Trophoblast cell (in vitro differentiated cells and primary cell): ENCODE measurements at regions not wholly inside any gene's neighbourhood (a gene's known extent, or its start where the extent isn't known, plus 50 kb on each side); places are given as distances from the start of the nearest gene placed in this dataset.

Experiments used
- DNase-seq, 2 donors: peaks; one replicate each; pipeline ENCODE4 v3.0.0-alpha.2; 2016
- H2AFZ ChIP-seq: 2 replicates; pipeline ENCODE4 v1.6.1; 2013; ENCODE audit warnings: low read length, moderate library complexity, mild to moderate bottlenecking; ENCODE audit not compliant: insufficient read depth, poor library complexity
- H2AK5ac ChIP-seq: 2 replicates; pipeline ENCODE4 v1.6.1; 2013; ENCODE audit warnings: mild to moderate bottlenecking, low read length
- H2BK120ac ChIP-seq: 2 replicates; pipeline ENCODE4 v1.6.1; 2013; ENCODE audit warnings: low read length, mild to moderate bottlenecking, moderate library complexity; ENCODE audit not compliant: insufficient read depth, poor library complexity
- H2BK12ac ChIP-seq: 2 replicates; pipeline ENCODE4 v1.6.1; 2013; ENCODE audit warnings: mild to moderate bottlenecking, low read length, moderate library complexity
- H2BK5ac ChIP-seq: 2 replicates; pipeline ENCODE4 v1.6.1; 2013; ENCODE audit warnings: low read length, low read depth, moderate library complexity, mild to moderate bottlenecking; ENCODE audit not compliant: poor library complexity
- H3K14ac ChIP-seq: 2 replicates; pipeline ENCODE4 v1.6.1; 2013; ENCODE audit warnings: mild to moderate bottlenecking, low read length
- H3K18ac ChIP-seq: 2 replicates; pipeline ENCODE4 v1.6.1; 2013; ENCODE audit warnings: mild to moderate bottlenecking, low read length
- H3K23ac ChIP-seq: 2 replicates; pipeline ENCODE4 v1.6.1; 2013; ENCODE audit warnings: low read length
- H3K27ac ChIP-seq: 2 replicates; pipeline ENCODE4 v1.5.1; 2013; ENCODE audit warnings: low read depth, mild to moderate bottlenecking, inconsistent platforms, low read length, moderate library complexity
- H3K27me3 ChIP-seq: 2 replicates; pipeline ENCODE4 v1.6.1; 2013; ENCODE audit warnings: inconsistent platforms, mild to moderate bottlenecking, low read length, moderate library complexity; ENCODE audit not compliant: insufficient read depth
- H3K36me3 ChIP-seq, 2 experiments: 1 replicate in 1 of 2; 2 replicates in 1 of 2; pipeline ENCODE4 v1.6.1; 2013; ENCODE audit warnings: low read length in 2 of 2, mild to moderate bottlenecking in 2 of 2, moderate library complexity in 1 of 2; ENCODE audit not compliant: insufficient read depth in 2 of 2, control insufficient read depth in 1 of 2
- H3K4ac ChIP-seq: 2 replicates; pipeline ENCODE4 v1.6.1; 2013; ENCODE audit warnings: low read depth, mild to moderate bottlenecking, low read length, moderate library complexity
- H3K4me1 ChIP-seq, 2 experiments: 1 replicate in 1 of 2; 2 replicates in 1 of 2; pipeline ENCODE4 v1.6.1; 2013; ENCODE audit warnings: low read length in 2 of 2, mild to moderate bottlenecking in 2 of 2, moderate library complexity in 1 of 2; ENCODE audit not compliant: insufficient read depth in 2 of 2, control insufficient read depth in 1 of 2
- H3K4me2 ChIP-seq: 2 replicates; pipeline ENCODE4 v1.6.1; 2013; ENCODE audit warnings: inconsistent platforms, mild to moderate bottlenecking, low read length, moderate library complexity
- H3K4me3 ChIP-seq: 2 replicates; pipeline ENCODE4 v1.5.1; 2013; ENCODE audit warnings: mild to moderate bottlenecking, low read depth, low read length, inconsistent platforms
- H3K79me1 ChIP-seq: one replicate; pipeline ENCODE4 v1.6.1; 2013; ENCODE audit warnings: low read length
- H3K79me2 ChIP-seq: 2 replicates; pipeline ENCODE4 v1.6.1; 2013; ENCODE audit warnings: low read length, mild to moderate bottlenecking; ENCODE audit not compliant: control insufficient read depth, insufficient read depth, poor library complexity
- H3K9ac ChIP-seq: 2 replicates; pipeline ENCODE4 v1.6.1; 2013; ENCODE audit warnings: mild to moderate bottlenecking, low read length
- H3K9me3 ChIP-seq: 2 replicates; pipeline ENCODE4 v1.6.1; 2013; ENCODE audit warnings: low read depth, mild to moderate bottlenecking, control low read depth, inconsistent platforms, low read length; ENCODE audit not compliant: insufficient read depth
- H4K12ac ChIP-seq: 2 replicates; pipeline ENCODE4 v1.6.1; 2013; ENCODE audit warnings: low read depth, mild to moderate bottlenecking, low read length, moderate library complexity
- H4K8ac ChIP-seq: 2 replicates; pipeline ENCODE4 v1.6.1; 2013; ENCODE audit warnings: low read depth, mild to moderate bottlenecking, low read length, moderate library complexity
- H4K91ac ChIP-seq: one replicate; pipeline ENCODE4 v1.6.1; 2013; ENCODE audit warnings: low read depth, mild to moderate bottlenecking, low read length, moderate library complexity
- WGBS: extraction: QIAGEN DNeasy Blood & Tissue Kit; methylation state at CpG from one replicate; pipeline ENCODE4 v1.1.7; 2013; ENCODE audit warnings: missing lambda C conversion rate; ENCODE audit not compliant: insufficient read length, insufficient coverage; ENCODE audit errors: extremely low coverage; 5-methylcytosine and 5-hydroxymethylcytosine counted together

- H3K4me3 ChIP-seq = no peak overlapping the region
- H3K79me2 ChIP-seq = no peaks in the 10 kb centered on the region
- no peak overlapping the region for H3K4ac ChIP-seq
- no peaks in the 10 kb centered on the region for H3K36me3 ChIP-seq
- H3K27me3 ChIP-seq = no peaks in the 10 kb centered on the region
- no peak overlapping the region for H4K8ac ChIP-seq
- no peak overlapping the region for H3K27ac ChIP-seq
- no peak overlapping the region for H4K12ac ChIP-seq
- H4K91ac ChIP-seq = no peak overlapping the region
- H2BK5ac ChIP-seq = no peak overlapping the region
- no peaks in the 10 kb centered on the region for H3K4me1 ChIP-seq
- H2BK12ac ChIP-seq = no peak overlapping the region
- WGBS = no CpG with 5 or more reads among the region's 2 CpGs
- no peak overlapping the region for H2AK5ac ChIP-seq
- H2AFZ ChIP-seq = no peak overlapping the region
- H3K9me3 ChIP-seq = no peaks in the 10 kb centered on the region
- no peak overlapping the region for H3K9ac ChIP-seq
- H3K14ac ChIP-seq = no peak overlapping the region
- no peak overlapping the region for H3K18ac ChIP-seq
- H3K79me1 ChIP-seq = no peaks in the 10 kb centered on the region
- H3K23ac ChIP-seq = no peak overlapping the region
- no peak overlapping the region for H2BK120ac ChIP-seq
- no peak overlapping the region for H3K4me2 ChIP-seq
- no peak for DNase-seq
Observed at GRCh38 chr12:23005387-23005786, 380.4 kb downstream of the ETNK1 start.

GRCh38 chr12:23006413-23006812 lies 381.4 kb downstream of the ETNK1 start:
- Histone ChIP-seq H2BK12ac (no peak overlapping the region), H4K12ac (no peak overlapping the region), H2AFZ (no peak overlapping the region), H3K79me2 (no peaks in the 10 kb centered on the region), H3K27ac (no peak overlapping the region), H2BK5ac (no peak overlapping the region), H4K91ac (no peak overlapping the region), H3K4ac (no peak overlapping the region), H3K4me3 (no peak overlapping the region), H3K27me3 (no peaks in the 10 kb centered on the region), H2AK5ac (no peak overlapping the region), H3K9ac (no peak overlapping the region), H3K9me3 (no peaks in the 10 kb centered on the region), H3K4me2 (no peak overlapping the region), H3K18ac (no peak overlapping the region), H3K79me1 (no peaks in the 10 kb centered on the region), H2BK120ac (no peak overlapping the region), H3K4me1 (no peaks in the 10 kb centered on the region), H3K14ac (no peak overlapping the region), H4K8ac (no peak overlapping the region), H3K36me3 (no peaks in the 10 kb centered on the region), H3K23ac (no peak overlapping the region)
- DNase-seq = no peak
- no CpG with 5 or more reads among the region's 2 CpGs for WGBS

GRCh38 chr12:23008623-23009022 lies 383.7 kb downstream of the ETNK1 start:
- Histone ChIP-seq H3K23ac (no peak overlapping the region), H3K4me3 (no peak overlapping the region), H2AFZ (no peak overlapping the region), H3K27me3 (no peaks in the 10 kb centered on the region), H3K27ac (no peak overlapping the region), H3K9me3 (no peaks in the 10 kb centered on the region), H3K79me1 (no peaks in the 10 kb centered on the region), H3K18ac (no peak overlapping the region), H4K12ac (no peak overlapping the region), H4K8ac (no peak overlapping the region), H3K4me2 (no peak overlapping the region), H3K79me2 (no peaks in the 10 kb centered on the region), H3K36me3 (no peaks in the 10 kb centered on the region), H3K4ac (no peak overlapping the region), H3K9ac (no peak overlapping the region), H3K14ac (no peak overlapping the region), H3K4me1 (no peaks in the 10 kb centered on the region), H2BK5ac (no peak overlapping the region), H2BK120ac (no peak overlapping the region), H4K91ac (no peak overlapping the region), H2AK5ac (no peak overlapping the region), H2BK12ac (no peak overlapping the region)
- DNase-seq = no peak
- WGBS = no CpG with 5 or more reads among the region's 5 CpGs

- H3K79me1 ChIP-seq = no peaks in the 10 kb centered on the region
- H3K23ac ChIP-seq = no peak overlapping the region
- no peak overlapping the region for H2AFZ ChIP-seq
- no peak overlapping the region for H2BK120ac ChIP-seq
- H3K9ac ChIP-seq = no peak overlapping the region
- no peak overlapping the region for H4K12ac ChIP-seq
- DNase-seq = no peak
- no peaks in the 10 kb centered on the region for H3K36me3 ChIP-seq
- H3K18ac ChIP-seq = no peak overlapping the region
- H3K4me2 ChIP-seq = no peak overlapping the region
- H3K79me2 ChIP-seq = no peaks in the 10 kb centered on the region
- H3K27me3 ChIP-seq = no peaks in the 10 kb centered on the region
- H2BK12ac ChIP-seq = no peak overlapping the region
- H3K9me3 ChIP-seq = no peaks in the 10 kb centered on the region
- no peak overlapping the region for H4K8ac ChIP-seq
- H3K4me1 ChIP-seq = no peaks in the 10 kb centered on the region
- H2AK5ac ChIP-seq = no peak overlapping the region
- H3K4ac ChIP-seq = no peak overlapping the region
- no peak overlapping the region for H3K4me3 ChIP-seq
- no peak overlapping the region for H3K27ac ChIP-seq
- no peak overlapping the region for H3K14ac ChIP-seq
- H2BK5ac ChIP-seq = no peak overlapping the region
- no peak overlapping the region for H4K91ac ChIP-seq
Observed at GRCh38 chr12:23014749-23015148, 389.8 kb downstream of the ETNK1 start.
